ENCODE measurements at regions not wholly inside any gene's neighbourhood (a gene's known extent, or its start where the extent isn't known, plus 50 kb on each side); places are given as distances from the start of the nearest gene placed in this dataset.

DNA sequence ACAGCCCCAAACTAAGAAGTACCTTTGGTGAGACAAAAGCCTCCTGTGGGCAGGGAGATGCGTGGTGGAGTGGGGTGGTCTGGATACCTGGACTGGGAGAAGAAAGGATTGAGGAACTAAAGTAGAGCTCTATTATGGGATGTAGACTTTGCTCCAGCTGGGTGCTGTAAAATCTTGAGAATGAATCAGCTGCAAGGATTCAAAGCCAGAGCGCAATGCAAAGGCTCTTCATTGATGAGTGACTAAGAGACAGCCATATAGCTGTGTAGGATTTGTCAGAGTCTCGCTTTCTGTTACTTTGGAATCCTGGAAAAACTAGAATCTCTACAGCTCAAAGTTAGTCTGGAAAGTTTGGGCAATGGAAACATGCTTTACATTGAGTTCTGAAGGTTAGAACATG, 159.9 kb downstream of the TAF11L14 start:
- TF ChIP-seq, protein P1, sequence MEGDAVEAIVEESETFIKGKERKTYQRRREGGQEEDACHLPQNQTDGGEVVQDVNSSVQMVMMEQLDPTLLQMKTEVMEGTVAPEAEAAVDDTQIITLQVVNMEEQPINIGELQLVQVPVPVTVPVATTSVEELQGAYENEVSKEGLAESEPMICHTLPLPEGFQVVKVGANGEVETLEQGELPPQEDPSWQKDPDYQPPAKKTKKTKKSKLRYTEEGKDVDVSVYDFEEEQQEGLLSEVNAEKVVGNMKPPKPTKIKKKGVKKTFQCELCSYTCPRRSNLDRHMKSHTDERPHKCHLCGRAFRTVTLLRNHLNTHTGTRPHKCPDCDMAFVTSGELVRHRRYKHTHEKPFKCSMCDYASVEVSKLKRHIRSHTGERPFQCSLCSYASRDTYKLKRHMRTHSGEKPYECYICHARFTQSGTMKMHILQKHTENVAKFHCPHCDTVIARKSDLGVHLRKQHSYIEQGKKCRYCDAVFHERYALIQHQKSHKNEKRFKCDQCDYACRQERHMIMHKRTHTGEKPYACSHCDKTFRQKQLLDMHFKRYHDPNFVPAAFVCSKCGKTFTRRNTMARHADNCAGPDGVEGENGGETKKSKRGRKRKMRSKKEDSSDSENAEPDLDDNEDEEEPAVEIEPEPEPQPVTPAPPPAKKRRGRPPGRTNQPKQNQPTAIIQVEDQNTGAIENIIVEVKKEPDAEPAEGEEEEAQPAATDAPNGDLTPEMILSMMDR (IDR thresholded peaks at IDR 0.05; ENCODE audit: control extremely low read depth in 1 of 3, insufficient read depth in 1 of 3, low read depth in 1 of 3, low read length in 3 of 3) = no peak
- TF ChIP-seq, protein P2, sequence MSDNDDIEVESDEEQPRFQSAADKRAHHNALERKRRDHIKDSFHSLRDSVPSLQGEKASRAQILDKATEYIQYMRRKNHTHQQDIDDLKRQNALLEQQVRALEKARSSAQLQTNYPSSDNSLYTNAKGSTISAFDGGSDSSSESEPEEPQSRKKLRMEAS (IDR thresholded peaks at IDR 0.05) = no peak
- TF ChIP-seq JUND (IDR thresholded peaks at IDR 0.05; ENCODE audit: low read length) (no peak), KDM5A (IDR thresholded peaks at IDR 0.05; ENCODE audit: low read length) (no peak), RNF2 (IDR thresholded peaks at IDR 0.05; ENCODE audit: borderline replicate concordance, low read depth, low read length, missing control alignments, poor library complexity, severe bottlenecking) (no peak), EP300 (IDR thresholded peaks at IDR 0.05; ENCODE audit: borderline replicate concordance in 1 of 2, low read depth in 2 of 2, low read length in 2 of 2) (no peak), CREB1 (IDR thresholded peaks at IDR 0.05) (no peak), SP4 (IDR thresholded peaks at IDR 0.05; ENCODE audit: low read length) (no peak), GABPA (IDR thresholded peaks at IDR 0.05; ENCODE audit: borderline replicate concordance, insufficient read depth, low read length) (no peak), EZH2 (IDR thresholded peaks at IDR 0.05; ENCODE audit: low read depth, low read length, severe bottlenecking) (no peak), POLR2A (IDR thresholded peaks at IDR 0.05; ENCODE audit: control extremely low read depth in 1 of 2, low read depth in 2 of 2, low read length in 2 of 2) (no peak), HDAC6 (IDR thresholded peaks at IDR 0.05; ENCODE audit: low read depth, low read length) (no peak), RXRA (IDR thresholded peaks at IDR 0.05; ENCODE audit: insufficient read depth, low read depth, low read length) (no peak)

All from H1 (cell line).